NB4 (cell line): ENCODE measurements at regions not wholly inside any gene's neighbourhood (a gene's known extent, or its start where the extent isn't known, plus 50 kb on each side); places are given as distances from the start of the nearest gene placed in this dataset.

Source experiments
- POLR2A ChIP-seq: IDR thresholded peaks from 2 replicates; pipeline ENCODE4 v1.6.1; 2011; ENCODE audit warnings: mild to moderate bottlenecking; ENCODE audit not compliant: insufficient read length; ENCODE audit errors: extremely low read depth
- TF ChIP-seq, protein P1 (sequence below): IDR thresholded peaks from one replicate; pipeline ENCODE4 v1.5.1; 2012; ENCODE audit warnings: low read depth, low read length

DNA sequence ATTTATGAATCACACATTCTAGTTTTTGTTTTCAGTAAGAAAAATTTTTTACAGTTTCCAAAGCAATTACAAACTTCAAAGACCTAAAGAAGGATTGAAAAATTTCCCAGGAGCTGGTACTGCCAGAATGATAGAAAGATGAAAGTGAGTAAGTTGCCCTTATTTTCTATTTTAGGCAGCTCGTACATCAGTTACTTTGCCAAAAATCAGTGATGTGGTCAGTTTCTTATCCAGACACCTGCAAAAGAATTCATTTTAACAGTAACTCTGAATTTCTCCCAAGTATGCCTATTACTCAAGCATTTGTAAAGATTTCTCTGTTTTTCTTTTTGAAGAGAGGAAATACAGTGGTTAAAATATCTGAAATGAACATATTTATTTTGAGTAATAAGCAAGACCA lies 976.3 kb upstream of the RAG2 start:
- TF ChIP-seq, protein P1, sequence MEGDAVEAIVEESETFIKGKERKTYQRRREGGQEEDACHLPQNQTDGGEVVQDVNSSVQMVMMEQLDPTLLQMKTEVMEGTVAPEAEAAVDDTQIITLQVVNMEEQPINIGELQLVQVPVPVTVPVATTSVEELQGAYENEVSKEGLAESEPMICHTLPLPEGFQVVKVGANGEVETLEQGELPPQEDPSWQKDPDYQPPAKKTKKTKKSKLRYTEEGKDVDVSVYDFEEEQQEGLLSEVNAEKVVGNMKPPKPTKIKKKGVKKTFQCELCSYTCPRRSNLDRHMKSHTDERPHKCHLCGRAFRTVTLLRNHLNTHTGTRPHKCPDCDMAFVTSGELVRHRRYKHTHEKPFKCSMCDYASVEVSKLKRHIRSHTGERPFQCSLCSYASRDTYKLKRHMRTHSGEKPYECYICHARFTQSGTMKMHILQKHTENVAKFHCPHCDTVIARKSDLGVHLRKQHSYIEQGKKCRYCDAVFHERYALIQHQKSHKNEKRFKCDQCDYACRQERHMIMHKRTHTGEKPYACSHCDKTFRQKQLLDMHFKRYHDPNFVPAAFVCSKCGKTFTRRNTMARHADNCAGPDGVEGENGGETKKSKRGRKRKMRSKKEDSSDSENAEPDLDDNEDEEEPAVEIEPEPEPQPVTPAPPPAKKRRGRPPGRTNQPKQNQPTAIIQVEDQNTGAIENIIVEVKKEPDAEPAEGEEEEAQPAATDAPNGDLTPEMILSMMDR = no peak
- no peak for TF ChIP-seq POLR2A
